Fibroblast of skin of right biceps (primary cell): ENCODE measurements at regions not wholly inside any gene's neighbourhood (a gene's known extent, or its start where the extent isn't known, plus 50 kb on each side); places are given as distances from the start of the nearest gene placed in this dataset.

Experiments
- DNase-seq: peaks from one replicate; pipeline ENCODE4 v3.0.0-alpha.2; 2013

DNA sequence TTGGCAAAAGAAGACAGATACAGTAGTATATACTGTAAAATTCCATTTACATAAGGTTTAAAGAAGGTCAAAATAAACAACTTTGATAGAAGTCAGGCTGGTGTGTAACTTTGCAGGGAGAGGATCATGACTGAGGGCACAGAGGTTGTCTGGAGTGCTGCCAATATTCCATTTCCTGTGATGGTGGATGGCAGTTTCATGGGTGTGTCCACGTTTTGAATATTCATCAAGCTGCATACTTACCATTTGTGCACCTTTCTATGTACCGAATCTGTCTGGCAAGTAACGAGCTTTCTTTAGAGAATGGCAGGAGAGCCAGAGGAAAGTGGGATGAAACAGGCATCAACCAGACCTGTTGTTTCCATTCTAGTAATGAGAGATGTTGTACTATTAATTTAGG lies 420.5 kb upstream of the HTR2A start:
- DNase-seq, result no peak

- no peak for DNase-seq
Measured at GRCh38 chr13:47310401-47310800, 413.5 kb upstream of the HTR2A start.

- no peak for DNase-seq
Measured at GRCh38 chr13:47306991-47307390, 410.1 kb upstream of the HTR2A start.

- DNase-seq, result no peak
Measured at GRCh38 chr13:47303626-47304025, 406.8 kb upstream of the HTR2A start.

GRCh38 chr13:47299304-47299703 lies 402.5 kb upstream of the HTR2A start:
- peak; percentile 11 for DNase-seq

DNA sequence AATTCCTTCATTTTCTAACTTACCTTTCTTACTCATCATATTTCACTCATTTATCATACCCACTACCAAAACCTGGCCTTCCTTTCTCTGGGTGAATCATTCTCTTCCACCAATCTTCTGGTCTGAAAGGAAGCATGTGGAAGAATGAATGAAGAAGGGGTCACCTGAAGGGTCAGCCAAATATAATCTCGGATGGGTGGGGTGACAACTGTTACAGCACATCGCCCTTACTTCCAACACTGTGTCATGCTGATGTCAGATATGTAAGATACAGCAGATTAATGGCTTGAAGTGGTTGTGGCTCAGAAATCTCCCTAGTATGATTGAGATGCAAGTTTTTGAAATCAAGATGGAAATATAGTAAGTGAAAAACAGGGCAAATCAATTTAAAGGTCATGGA lies 401.7 kb upstream of the HTR2A start:
- DNase-seq, result peak; percentile 18

DNA sequence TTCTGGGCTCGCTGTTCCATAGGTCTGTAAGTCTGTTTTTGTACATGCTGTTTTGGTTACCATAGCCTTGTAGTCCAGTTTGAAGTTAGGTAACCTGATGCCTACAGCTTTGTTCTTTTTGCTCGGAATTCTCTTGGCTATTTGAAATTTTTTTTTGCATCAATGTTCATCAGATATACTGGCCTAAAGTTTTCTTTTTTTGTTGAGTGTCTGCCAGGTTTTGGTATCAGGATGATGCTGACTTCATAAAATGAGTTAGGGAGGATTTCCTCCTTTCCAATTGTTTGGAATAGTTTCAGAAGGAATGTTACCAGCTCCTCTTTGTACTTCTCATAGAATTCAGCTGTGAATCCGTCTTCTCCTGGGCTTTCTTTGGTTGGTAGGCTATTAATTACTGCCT lies 397.8 kb upstream of the HTR2A start:
- DNase-seq, result peak; percentile 6

DNA sequence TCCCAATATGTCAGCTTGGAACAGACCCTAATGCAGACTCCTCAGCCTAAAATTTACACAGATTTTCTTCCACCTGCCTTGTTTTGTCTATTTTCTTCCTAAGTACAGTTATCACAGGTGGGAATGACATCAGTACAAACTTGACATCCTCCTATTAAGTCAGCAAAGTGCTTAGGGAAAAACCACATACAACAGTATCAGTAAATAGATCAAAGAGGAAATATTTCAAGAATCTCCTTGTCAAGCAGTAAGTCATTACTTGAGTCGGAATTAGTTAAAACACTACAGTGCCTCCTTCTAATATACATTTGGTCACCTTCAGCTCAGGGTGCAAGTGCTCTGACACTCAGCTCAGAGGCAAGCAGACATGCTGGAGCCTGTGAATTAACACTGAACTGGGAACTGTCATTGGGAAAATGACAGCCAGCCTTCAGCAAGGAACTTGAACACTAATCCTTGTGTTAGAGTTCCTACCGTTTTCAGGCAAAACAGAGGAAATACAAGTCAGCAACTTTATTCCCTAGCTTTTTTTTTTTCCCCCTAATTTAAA lies 394.3 kb upstream of the HTR2A start:
- DNase-seq, result no peak

GRCh38 chr13:47289567-47289966 lies 392.7 kb upstream of the HTR2A start:
- DNase-seq, result peak; percentile 25

DNA sequence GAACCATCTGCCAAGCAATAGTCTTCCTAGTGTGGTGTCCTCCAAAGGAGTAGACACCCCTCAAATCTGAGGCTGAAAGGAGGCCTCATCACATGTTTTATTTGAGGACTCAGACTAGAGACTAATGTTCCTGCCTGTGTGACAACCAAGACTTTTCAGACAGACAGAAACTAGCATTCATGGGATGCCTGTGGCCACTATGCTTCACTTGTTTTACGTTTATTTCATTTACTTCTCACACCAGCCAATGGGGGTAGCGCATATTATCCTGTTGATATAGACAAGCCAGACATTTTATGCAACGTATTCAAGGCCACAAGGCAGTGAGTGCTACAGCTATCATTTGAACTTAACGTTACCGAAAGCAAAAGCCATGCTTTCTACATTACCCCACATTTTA lies 391.7 kb upstream of the HTR2A start:
- DNase-seq, result peak; percentile 47

- peak; percentile 90 for DNase-seq
Measured at GRCh38 chr13:47287291-47287751, 390.5 kb upstream of the HTR2A start.

DNA sequence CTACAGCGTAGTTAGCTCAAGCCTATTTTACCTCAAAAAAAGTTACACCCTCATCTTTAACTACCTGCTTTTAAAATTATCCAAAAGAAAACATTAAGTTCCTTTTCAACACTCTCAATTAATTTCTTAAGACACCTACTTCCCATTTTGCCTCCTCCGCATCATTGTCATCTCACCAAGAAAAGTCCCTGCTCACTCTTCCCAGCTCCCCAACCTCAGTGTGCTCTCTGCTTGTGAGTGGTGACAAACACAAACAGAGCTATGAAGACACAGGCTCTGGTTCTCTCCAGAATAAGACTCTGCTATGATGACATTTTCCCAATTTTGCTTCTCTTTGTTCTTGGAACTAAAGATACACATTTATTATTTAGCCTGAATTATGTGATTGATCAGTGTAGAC lies 385.1 kb upstream of the HTR2A start:
- DNase-seq, result no peak

GRCh38 chr13:47279920-47280319 lies 383.1 kb upstream of the HTR2A start:
- no peak for DNase-seq

GRCh38 chr13:47277774-47278173 lies 380.9 kb upstream of the HTR2A start:
- no peak for DNase-seq

- DNase-seq, result no peak
Measured at GRCh38 chr13:47268270-47268669, 371.4 kb upstream of the HTR2A start.

- no peak for DNase-seq
Measured at GRCh38 chr13:47258384-47258783, 361.5 kb upstream of the HTR2A start.

- DNase-seq, result peak; percentile 87
Measured at GRCh38 chr13:47256618-47257017, 359.8 kb upstream of the HTR2A start.

GRCh38 chr13:47252627-47253026 lies 355.8 kb upstream of the HTR2A start:
- DNase-seq, result peak; percentile 31

DNA sequence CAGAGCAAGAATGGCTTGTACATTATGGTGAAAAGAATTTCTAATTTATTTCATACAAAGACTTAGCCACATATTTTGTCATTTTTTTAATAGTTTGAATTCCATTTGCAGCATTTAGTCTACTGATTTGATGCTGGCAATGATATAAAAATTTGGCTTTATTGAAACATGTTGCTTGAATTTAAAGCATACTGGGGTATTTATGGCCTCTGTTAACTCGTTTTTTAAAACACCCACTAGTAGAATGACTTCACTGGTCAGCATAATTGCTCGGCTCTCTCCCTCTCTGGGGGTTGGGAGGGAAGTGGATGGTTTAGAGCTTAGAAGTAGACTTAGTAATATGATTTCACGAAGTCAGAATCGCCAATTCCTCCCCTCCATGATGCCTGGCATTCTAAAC lies 354.9 kb upstream of the HTR2A start:
- DNase-seq, result peak; percentile 34

- peak; percentile 78 for DNase-seq
Measured at GRCh38 chr13:47250146-47250545, 353.3 kb upstream of the HTR2A start.

DNA sequence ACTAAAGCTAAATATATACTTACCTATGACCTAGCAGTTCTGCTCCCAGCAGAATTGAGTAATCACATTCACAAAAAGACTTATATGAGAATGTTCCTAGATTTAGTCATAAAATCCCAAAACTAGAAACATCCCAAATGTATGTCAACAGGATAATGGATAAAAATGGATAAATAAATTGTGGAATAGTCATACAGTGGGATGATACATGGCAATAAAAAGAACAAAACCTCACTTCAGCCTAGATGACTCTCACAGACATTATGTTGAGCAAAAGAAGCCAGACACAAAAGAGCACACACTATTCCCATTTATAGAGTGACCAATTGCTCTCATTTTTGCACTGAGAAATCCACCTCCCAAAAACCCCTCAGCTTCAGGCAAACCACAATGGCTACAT lies 352.4 kb upstream of the HTR2A start:
- peak; percentile 57 for DNase-seq

DNA sequence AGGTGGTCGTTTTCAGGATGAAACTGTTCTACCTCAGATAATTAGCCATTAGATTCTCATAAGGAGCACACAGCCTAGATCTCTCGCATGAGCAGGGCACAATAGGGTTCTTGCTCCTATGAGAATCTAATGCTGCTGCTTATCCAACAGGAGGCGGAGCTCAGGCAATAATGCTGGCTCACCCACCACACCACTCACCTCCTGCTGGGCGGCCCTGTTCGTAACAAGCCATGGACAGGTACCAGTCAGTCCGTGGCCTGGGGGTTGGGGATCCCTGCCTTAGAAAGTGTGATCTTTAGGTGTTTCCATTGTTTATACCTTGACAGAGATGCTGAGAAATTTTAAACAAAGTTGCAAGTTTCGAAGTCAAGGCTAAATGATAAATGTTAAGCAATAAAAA lies 344.6 kb upstream of the HTR2A start:
- no peak for DNase-seq

DNA sequence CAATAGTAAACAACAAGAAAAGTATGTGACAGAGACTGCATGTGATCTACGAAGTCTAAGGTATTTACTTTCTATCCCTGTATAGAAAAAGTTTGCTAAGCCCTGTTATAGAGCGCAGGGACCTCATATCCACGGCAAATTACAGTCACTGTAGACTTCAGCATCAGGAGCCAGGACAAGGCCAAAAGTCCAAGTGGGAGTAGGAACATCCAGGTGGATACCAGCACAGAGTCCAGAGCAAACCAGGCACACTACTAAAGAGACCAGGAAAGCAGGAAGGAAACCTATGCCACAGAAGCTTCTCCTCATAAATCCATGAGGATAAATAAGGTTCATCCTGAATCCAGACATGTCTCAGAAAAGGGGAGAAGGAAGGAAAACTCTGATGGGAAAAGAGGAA lies 342.2 kb upstream of the HTR2A start:
- DNase-seq, result no peak

DNA sequence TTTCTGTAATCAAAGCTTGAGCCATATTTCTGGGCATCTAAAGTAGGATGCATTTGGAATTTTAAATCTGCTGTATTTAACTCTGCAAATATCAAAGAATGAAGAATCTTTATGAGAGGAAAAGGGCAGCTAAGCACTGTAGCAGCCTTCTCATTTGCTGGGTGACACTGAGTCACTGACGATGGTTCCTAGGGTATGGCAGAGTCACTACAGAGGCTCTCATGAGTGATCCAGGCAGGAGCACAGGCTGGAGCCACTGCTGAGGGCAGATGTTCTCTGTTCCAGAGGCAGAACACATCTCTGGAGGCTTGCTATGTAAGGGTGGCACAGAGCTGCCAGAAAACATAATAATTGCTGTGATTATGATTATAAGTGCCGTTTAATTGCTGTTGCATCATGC lies 340.7 kb upstream of the HTR2A start:
- DNase-seq, result no peak

GRCh38 chr13:47233734-47234133 lies 336.9 kb upstream of the HTR2A start:
- DNase-seq, result no peak

DNA sequence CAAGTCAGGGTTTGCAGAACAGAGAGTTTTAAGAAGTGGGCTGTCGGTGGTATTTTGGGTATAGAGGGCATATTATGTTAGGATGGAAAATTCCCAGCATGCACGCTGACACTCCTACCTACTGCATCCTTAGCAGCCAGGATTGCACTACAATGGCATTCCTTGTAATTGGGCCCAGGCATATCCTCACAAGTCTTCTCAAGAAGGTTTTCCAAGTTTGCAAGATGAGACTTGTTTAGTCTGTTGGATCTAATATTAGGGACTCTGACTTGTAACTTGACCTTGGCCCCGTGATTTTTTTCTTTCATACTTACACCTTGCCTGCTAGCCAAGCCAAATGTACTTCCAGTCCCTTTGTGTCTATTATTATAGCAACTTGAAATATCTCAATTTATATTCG lies 335.7 kb upstream of the HTR2A start:
- no peak for DNase-seq
